ENCODE measurements at regions not wholly inside any gene's neighbourhood (a gene's known extent, or its start where the extent isn't known, plus 50 kb on each side); places are given as distances from the start of the nearest gene placed in this dataset.

- no peak for TF ChIP-seq CTCF (IDR thresholded peaks at IDR 0.05)
- TF ChIP-seq POLR2AphosphoS5 (IDR thresholded peaks at IDR 0.05): no peak
Observed at GRCh38 chr1:82260051-82260450, 459.3 kb downstream of the ADGRL2 start.

All from upper lobe of left lung (tissue), 4 donors.